ENCODE measurements at regions not wholly inside any gene's neighbourhood (a gene's known extent, or its start where the extent isn't known, plus 50 kb on each side); places are given as distances from the start of the nearest gene placed in this dataset.

- no peak for DNase-seq (ENCODE audit: low read depth)
These were observed 417.0 kb upstream of the MEF2C start for GRCh38 chr5:89299998-89300397.

GRCh38 chr5:89297066-89297465 is 414.1 kb upstream of the MEF2C start:
- no peak for DNase-seq (ENCODE audit: low read depth)

GRCh38 chr5:89293810-89294209 is 410.8 kb upstream of the MEF2C start:
- DNase-seq (ENCODE audit: low read depth): peak; percentile 70

GRCh38 chr5:89292487-89292886 is 409.5 kb upstream of the MEF2C start:
- DNase-seq (ENCODE audit: low read depth): no peak

GRCh38 chr5:89289604-89290003 is 406.6 kb upstream of the MEF2C start:
- DNase-seq (ENCODE audit: low read depth): peak; percentile 24

GRCh38 chr5:89287964-89288363 is 405.0 kb upstream of the MEF2C start:
- no peak for DNase-seq (ENCODE audit: low read depth)

GRCh38 chr5:89286320-89286719 is 403.3 kb upstream of the MEF2C start:
- DNase-seq (ENCODE audit: low read depth): no peak

GRCh38 chr5:89283728-89284493 is 400.9 kb upstream of the MEF2C start:
- DNase-seq (ENCODE audit: low read depth): no peak

GRCh38 chr5:89282554-89283510 is 399.8 kb upstream of the MEF2C start:
- DNase-seq (ENCODE audit: low read depth): peak; percentile 14

- no peak for DNase-seq (ENCODE audit: low read depth)
These were observed 399.0 kb upstream of the MEF2C start for GRCh38 chr5:89281766-89282553.

- DNase-seq (ENCODE audit: low read depth): no peak
These were observed 398.2 kb upstream of the MEF2C start for GRCh38 chr5:89281211-89281610.

GRCh38 chr5:89280103-89281037 is 397.4 kb upstream of the MEF2C start:
- DNase-seq (ENCODE audit: low read depth): no peak

- DNase-seq (ENCODE audit: low read depth): no peak
These were observed 396.5 kb upstream of the MEF2C start for GRCh38 chr5:89279391-89280036.

GRCh38 chr5:89277816-89278215 is 394.8 kb upstream of the MEF2C start:
- peak; percentile 27 for DNase-seq (ENCODE audit: low read depth)

- peak; percentile 30 for DNase-seq (ENCODE audit: low read depth)
These were observed 393.8 kb upstream of the MEF2C start for GRCh38 chr5:89276566-89277305.

- no peak for DNase-seq (ENCODE audit: low read depth)
These were observed 392.3 kb upstream of the MEF2C start for GRCh38 chr5:89275066-89275855.

GRCh38 chr5:89273289-89273688 is 390.3 kb upstream of the MEF2C start:
- no peak for DNase-seq (ENCODE audit: low read depth)

GRCh38 chr5:89270901-89271300 is 387.9 kb upstream of the MEF2C start:
- no peak for DNase-seq (ENCODE audit: low read depth)

GRCh38 chr5:89269721-89270120 is 386.7 kb upstream of the MEF2C start:
- no peak for DNase-seq (ENCODE audit: low read depth)

Data from fibroblast of gingiva (primary cell).